ENCODE measurements at regions not wholly inside any gene's neighbourhood (a gene's known extent, or its start where the extent isn't known, plus 50 kb on each side); places are given as distances from the start of the nearest gene placed in this dataset.

- TF ChIP-seq EZH2 (IDR thresholded peaks at IDR 0.05): no peak
- TF ChIP-seq MAX (IDR thresholded peaks at IDR 0.05): no peak
- TF ChIP-seq ATF3 (IDR thresholded peaks at IDR 0.05): no peak
Measured at GRCh38 chr15:66855041-66855440, 153.0 kb downstream of the SMAD6 start (continued).

GRCh38 chr15:66857694-66858093 is 155.7 kb downstream of the SMAD6 start:
- ChIA-PET POLR2A (no interaction called here), RAD21 (ENCODE audit: low non-redundant PET in 1 of 2, low total read pairs in 2 of 2, uncharacterized antibody in 2 of 2, unreplicated experiment in 2 of 2) (no interaction called here), CTCF (no interaction called here)
- no peaks in the 10 kb centered on the region for H3K27me3 ChIP-seq (ENCODE audit: insufficient read depth, low read length)
- H2AFZ ChIP-seq (ENCODE audit: low read depth, low read length, poor library complexity, severe bottlenecking): no peak overlapping the region
- H3K4me2 ChIP-seq (ENCODE audit: low read length): no peak overlapping the region
- no peak overlapping the region for H3K27ac ChIP-seq (ENCODE audit: low read depth, low read length)
- no peak overlapping the region for H3K4me3 ChIP-seq (replicated peaks in 1 of 2; ENCODE audit: low read depth in 1 of 2, low read length in 2 of 2)
- H3K9ac ChIP-seq (ENCODE audit: low read length): no peak overlapping the region
- H3K36me3 ChIP-seq (ENCODE audit: control insufficient read depth in 1 of 2, insufficient read depth in 2 of 2, low read length in 2 of 2): no peaks in the 10 kb centered on the region
- DNase-seq (ENCODE audit: low read depth, low spot score) (no peak), ATAC-seq (no peak)
- BruUV-seq (replicated peaks): no TSS peak
- H4K20me1 ChIP-seq (ENCODE audit: insufficient read depth): no peaks in the 10 kb centered on the region
- H3K9me3 ChIP-seq (ENCODE audit: control insufficient read depth in 1 of 2, insufficient read depth in 1 of 2, low read depth in 1 of 2, low read length in 2 of 2): no peaks in the 10 kb centered on the region
- H3K9me2 ChIP-seq (ENCODE audit: insufficient read depth): no peaks in the 10 kb centered on the region
- H3K79me2 ChIP-seq (ENCODE audit: insufficient read depth, low read length): no peaks in the 10 kb centered on the region
- H3K4me1 ChIP-seq (ENCODE audit: control insufficient read depth in 1 of 2, insufficient read depth in 2 of 2, low read length in 2 of 2): peaks cover 0 to 14% of the 10 kb centered on the region in 2 experiments; a peak in 3 of 4 replicates
- intact Hi-C loops (cut with micrococcal nuclease): no loop called here
- TF ChIP-seq TCF7L2 (IDR thresholded peaks at IDR 0.05; ENCODE audit: borderline replicate concordance, extremely low read depth, insufficient read depth, insufficient read length) (no peak), ZFX (IDR thresholded peaks at IDR 0.05) (no peak), ELF1 (IDR thresholded peaks at IDR 0.05; ENCODE audit: borderline replicate concordance, low read depth) (no peak), CTCF (IDR thresholded peaks at IDR 0.05 in 2 of 3, conservative IDR thresholded peaks at IDR 0.05 in 1 of 3; ENCODE audit: borderline replicate concordance in 1 of 3, insufficient read depth in 1 of 3, low read depth in 2 of 3, low read length in 2 of 3) (no peak), REST (IDR thresholded peaks at IDR 0.05; ENCODE audit: low read depth) (no peak), FOSL1 (IDR thresholded peaks at IDR 0.05; ENCODE audit: low read depth) (no peak), ATF3 (IDR thresholded peaks at IDR 0.05) (no peak), RAD21 (IDR thresholded peaks at IDR 0.05; ENCODE audit: low read depth) (no peak), ZNF274 (IDR thresholded peaks at IDR 0.05; ENCODE audit: low read depth, low read length) (no peak), JUND (IDR thresholded peaks at IDR 0.05) (no peak), ZBTB33 (IDR thresholded peaks at IDR 0.05; ENCODE audit: extremely low read depth, insufficient replicate concordance, low read length) (no peak), SP1 (IDR thresholded peaks at IDR 0.05; ENCODE audit: low read depth) (no peak), POLR2A (IDR thresholded peaks at IDR 0.05; ENCODE audit: borderline replicate concordance, extremely low read depth, insufficient read depth, insufficient read length) (no peak), MAX (IDR thresholded peaks at IDR 0.05) (no peak), YY1 (IDR thresholded peaks at IDR 0.05; ENCODE audit: extremely low read depth, insufficient replicate concordance, low read depth, low read length) (no peak), SIN3A (IDR thresholded peaks at IDR 0.05; ENCODE audit: low read depth) (no peak), CEBPB (IDR thresholded peaks at IDR 0.05; ENCODE audit: low read depth) (no peak)
